KMS-11 (cell line): ENCODE measurements at regions not wholly inside any gene's neighbourhood (a gene's known extent, or its start where the extent isn't known, plus 50 kb on each side); places are given as distances from the start of the nearest gene placed in this dataset.
A peak's percentile ranks its signal among the peaks of the same experiment; 100 is the strongest.

Source experiments
- H2AFZ ChIP-seq: fragments of 200-600 bp; sonication (generic); 2 replicates; pipeline ENCODE4 v1.6.1; 2016; ENCODE audit warnings: antibody characterized with exemption, mixed run types, low read depth
- H3K27ac ChIP-seq: fragments of 200-600 bp; sonication (generic); 2 replicates; pipeline ENCODE4 v1.6.1; 2016; ENCODE audit warnings: mild to moderate bottlenecking, mixed run types
- H3K27me3 ChIP-seq: fragments of 200-600 bp; sonication (generic); 2 replicates; pipeline ENCODE4 v1.6.1; 2017; ENCODE audit warnings: mild to moderate bottlenecking, low read depth, mixed run types, moderate library complexity; ENCODE audit not compliant: insufficient read depth
- H3K36me3 ChIP-seq: fragments of 200-600 bp; sonication (generic); 2 replicates; pipeline ENCODE4 v1.6.1; 2017; ENCODE audit warnings: mild to moderate bottlenecking, mixed run types; ENCODE audit not compliant: insufficient read depth
- H3K4me1 ChIP-seq: fragments of 200-600 bp; sonication (generic); 2 replicates; pipeline ENCODE4 v1.6.1; 2016; ENCODE audit warnings: mild to moderate bottlenecking, low read depth, mixed run types; ENCODE audit not compliant: poor library complexity, severe bottlenecking
- H3K4me2 ChIP-seq: fragments of 200-600 bp; sonication (generic); 2 replicates; pipeline ENCODE4 v1.7.0; 2016; ENCODE audit warnings: mild to moderate bottlenecking, mixed run types
- H3K4me3 ChIP-seq: fragments of 200-600 bp; sonication (generic); IDR thresholded peaks from 2 replicates; pipeline ENCODE4 v1.6.1; 2017; ENCODE audit warnings: low read depth, low read length, mixed read lengths; ENCODE audit not compliant: insufficient read depth
- H3K79me2 ChIP-seq: fragments of 200-600 bp; sonication (generic); 2 replicates; pipeline ENCODE4 v1.6.1; 2016; ENCODE audit warnings: low read depth, mixed run types; ENCODE audit not compliant: insufficient read depth
- H3K9ac ChIP-seq: fragments of 200-600 bp; sonication (generic); 2 replicates; pipeline ENCODE4 v1.6.1; 2016; ENCODE audit warnings: mild to moderate bottlenecking, mixed run types
- H4K20me1 ChIP-seq: fragments of 200-600 bp; sonication (generic); 2 replicates; pipeline ENCODE4 v1.6.1; 2016; ENCODE audit warnings: mild to moderate bottlenecking, mixed run types; ENCODE audit not compliant: insufficient read depth
- CTCF ChIP-seq: fragments of 200-600 bp; sonication (generic); conservative IDR thresholded peaks from 2 replicates; pipeline ENCODE4 v1.6.1; 2017; ENCODE audit warnings: low read depth, mild to moderate bottlenecking, antibody characterized with exemption, low read length, moderate library complexity, mixed read lengths

GRCh38 chr13:64531400-64531799, 2698.7 kb downstream of the PCDH9 start:
- H3K79me2 ChIP-seq: no peaks in the 10 kb centered on the region
- no peak overlapping the region for H3K4me3 ChIP-seq
- H3K4me2 ChIP-seq: no peak overlapping the region
- no peaks in the 10 kb centered on the region for H4K20me1 ChIP-seq
- H3K27ac ChIP-seq: no peak overlapping the region
- no peak for TF ChIP-seq CTCF
- no peaks in the 10 kb centered on the region for H3K36me3 ChIP-seq
- no peaks in the 10 kb centered on the region for H3K4me1 ChIP-seq
- H2AFZ ChIP-seq: no peak overlapping the region
- no peak overlapping the region for H3K9ac ChIP-seq
- no peaks in the 10 kb centered on the region for H3K27me3 ChIP-seq

GRCh38 chr13:64529874-64530485, 2700.2 kb downstream of the PCDH9 start:
- no peak overlapping the region for H3K9ac ChIP-seq
- no peaks in the 10 kb centered on the region for H3K79me2 ChIP-seq
- H3K4me1 ChIP-seq: no peaks in the 10 kb centered on the region
- H3K36me3 ChIP-seq: no peaks in the 10 kb centered on the region
- TF ChIP-seq CTCF: peak; percentile 62
- H3K4me3 ChIP-seq: no peak overlapping the region
- no peak overlapping the region for H2AFZ ChIP-seq
- H3K27ac ChIP-seq: no peak overlapping the region
- H3K27me3 ChIP-seq: no peaks in the 10 kb centered on the region
- H3K4me2 ChIP-seq: no peak overlapping the region
- H4K20me1 ChIP-seq: no peaks in the 10 kb centered on the region

- no peak overlapping the region for H2AFZ ChIP-seq
- H3K79me2 ChIP-seq: no peaks in the 10 kb centered on the region
- H3K4me2 ChIP-seq: no peak overlapping the region
Observed at GRCh38 chr13:64528838-64529237, 2701.3 kb downstream of the PCDH9 start.

GRCh38 chr13:64527561-64527960, 2702.6 kb downstream of the PCDH9 start:
- H3K4me3 ChIP-seq: no peak overlapping the region
- no peaks in the 10 kb centered on the region for H3K27me3 ChIP-seq
- H4K20me1 ChIP-seq: no peaks in the 10 kb centered on the region
- no peaks in the 10 kb centered on the region for H3K4me1 ChIP-seq
- H2AFZ ChIP-seq: no peak overlapping the region
- no peak overlapping the region for H3K9ac ChIP-seq
- no peaks in the 10 kb centered on the region for H3K36me3 ChIP-seq
- H3K79me2 ChIP-seq: no peaks in the 10 kb centered on the region
- TF ChIP-seq CTCF: no peak
- H3K27ac ChIP-seq: no peak overlapping the region
- H3K4me2 ChIP-seq: no peak overlapping the region

More at GRCh38 chr13:64528838-64529237, 2701.3 kb downstream of the PCDH9 start:
- Histone ChIP-seq H3K27ac (no peak overlapping the region), H3K4me3 (no peak overlapping the region), H4K20me1 (no peaks in the 10 kb centered on the region), H3K4me1 (no peaks in the 10 kb centered on the region), H3K9ac (no peak overlapping the region), H3K27me3 (no peaks in the 10 kb centered on the region), H3K36me3 (no peaks in the 10 kb centered on the region)
- no peak for TF ChIP-seq CTCF
